Activated CD4-positive, CD25-positive, alpha-beta regulatory T cell treated with anti-CD3 and anti-CD28 coated beads, Interleukin-2, amount 50 U/mL, for 24 hours (primary cell): ENCODE measurements at regions not wholly inside any gene's neighbourhood (a gene's known extent, or its start where the extent isn't known, plus 50 kb on each side); places are given as distances from the start of the nearest gene placed in this dataset.

Source experiments
- ATAC-seq, 2 donors: fragments of 150-1000 bp; cut with Tn5 transposase; one replicate each; pipeline ENCODE4 v1.10.0; 2021; ENCODE audit warnings: mild to moderate bottlenecking in 1 of 2, moderate library complexity in 1 of 2

DNA sequence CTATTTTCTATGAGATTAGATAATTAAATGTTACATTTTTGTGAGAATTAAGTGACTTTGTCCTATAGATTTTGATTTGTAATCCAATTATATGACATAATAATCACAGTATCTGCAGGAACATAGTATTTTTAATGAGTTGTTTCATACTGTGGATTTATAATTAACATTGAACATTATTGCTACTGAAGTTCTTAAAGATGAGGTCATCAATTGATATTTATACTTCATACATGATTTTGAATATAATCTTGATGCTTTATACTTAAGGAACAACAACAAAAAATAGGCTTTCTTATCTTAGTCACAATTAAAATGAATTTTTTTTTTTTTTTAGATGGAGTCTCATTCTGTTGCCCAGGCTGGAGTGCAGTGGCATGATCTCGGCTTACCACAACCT, 846.6 kb downstream of the SI start:
- no peak for ATAC-seq

DNA sequence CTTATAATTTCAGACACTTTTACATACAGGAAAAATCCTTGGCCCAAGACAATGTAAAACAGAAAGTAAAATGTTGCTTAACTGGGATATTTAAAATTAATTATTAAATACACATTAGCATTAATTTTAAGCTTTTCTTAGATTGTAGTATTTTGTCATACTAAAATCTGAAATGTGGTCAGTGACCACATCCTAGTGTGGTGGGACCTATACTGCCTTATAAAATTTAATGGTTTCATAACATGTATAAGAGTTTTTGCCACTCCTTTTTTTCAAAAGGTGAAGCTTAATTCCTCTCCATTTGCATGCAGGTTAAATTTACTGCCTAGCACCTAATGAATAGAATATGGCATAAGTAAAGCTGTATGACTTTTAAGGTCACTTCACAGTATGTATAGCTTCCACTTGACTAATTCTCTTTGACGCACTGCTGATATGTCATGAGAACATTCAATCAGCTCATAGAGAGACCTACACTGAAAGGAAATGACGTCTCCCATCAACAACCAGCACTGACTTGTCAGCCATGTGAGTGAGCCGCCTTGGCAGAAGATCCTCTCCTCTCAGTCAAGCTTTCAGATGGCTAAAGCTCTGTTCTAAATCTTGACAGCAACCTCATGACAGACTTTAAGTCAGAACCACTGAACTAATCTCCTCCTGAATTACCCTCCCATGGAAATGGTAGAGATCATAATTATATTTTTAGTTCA, 847.8 kb downstream of the SI start:
- ATAC-seq, result no peak

GRCh38 chr3:164224126-164224525, 854.2 kb downstream of the SI start:
- no peak for ATAC-seq

DNA sequence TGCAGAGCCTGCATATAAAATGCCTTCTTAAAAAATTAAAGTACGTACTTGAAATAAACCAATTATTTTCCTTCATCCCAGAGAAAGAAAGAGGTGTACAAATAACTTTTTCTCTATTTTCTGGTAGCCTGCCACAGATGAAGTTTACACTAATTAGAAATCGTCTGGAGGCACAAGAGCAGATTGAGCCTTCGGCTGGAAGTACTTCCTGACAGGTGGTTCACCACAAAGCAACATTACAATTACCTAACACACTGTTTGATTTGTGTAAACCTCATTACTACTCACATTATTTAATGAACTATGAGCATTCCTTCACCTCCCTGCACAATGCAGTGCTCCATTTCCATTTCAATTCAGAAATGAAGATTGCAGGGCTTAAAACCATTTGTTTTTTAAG, 856.1 kb downstream of the SI start:
- ATAC-seq, result no peak

GRCh38 chr3:164221297-164221696, 857.0 kb downstream of the SI start:
- ATAC-seq, result no peak

- ATAC-seq, result no peak
Measured at GRCh38 chr3:164209363-164209762, 868.9 kb downstream of the SI start.

- ATAC-seq, result no peak
Measured at GRCh38 chr3:164208821-164209220, 869.5 kb downstream of the SI start.

DNA sequence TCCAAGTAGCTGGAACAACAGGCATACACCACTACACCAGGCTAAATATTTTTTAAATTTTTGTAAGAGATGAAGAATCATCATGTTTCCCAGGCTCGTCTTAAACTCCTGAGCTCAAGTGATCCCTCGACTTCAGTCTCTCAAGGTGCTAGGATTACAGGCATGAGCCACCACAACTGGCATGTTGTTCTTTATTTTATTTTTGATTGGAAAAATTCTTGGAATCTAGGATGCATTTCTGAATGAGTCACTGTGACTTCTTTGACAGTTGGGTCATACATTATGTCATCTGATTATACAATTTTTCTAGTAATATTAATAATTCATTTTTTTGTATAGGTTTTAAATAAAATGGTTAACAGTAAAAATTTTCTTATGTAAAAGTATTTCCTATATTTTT, 870.2 kb downstream of the SI start:
- ATAC-seq, result no peak

DNA sequence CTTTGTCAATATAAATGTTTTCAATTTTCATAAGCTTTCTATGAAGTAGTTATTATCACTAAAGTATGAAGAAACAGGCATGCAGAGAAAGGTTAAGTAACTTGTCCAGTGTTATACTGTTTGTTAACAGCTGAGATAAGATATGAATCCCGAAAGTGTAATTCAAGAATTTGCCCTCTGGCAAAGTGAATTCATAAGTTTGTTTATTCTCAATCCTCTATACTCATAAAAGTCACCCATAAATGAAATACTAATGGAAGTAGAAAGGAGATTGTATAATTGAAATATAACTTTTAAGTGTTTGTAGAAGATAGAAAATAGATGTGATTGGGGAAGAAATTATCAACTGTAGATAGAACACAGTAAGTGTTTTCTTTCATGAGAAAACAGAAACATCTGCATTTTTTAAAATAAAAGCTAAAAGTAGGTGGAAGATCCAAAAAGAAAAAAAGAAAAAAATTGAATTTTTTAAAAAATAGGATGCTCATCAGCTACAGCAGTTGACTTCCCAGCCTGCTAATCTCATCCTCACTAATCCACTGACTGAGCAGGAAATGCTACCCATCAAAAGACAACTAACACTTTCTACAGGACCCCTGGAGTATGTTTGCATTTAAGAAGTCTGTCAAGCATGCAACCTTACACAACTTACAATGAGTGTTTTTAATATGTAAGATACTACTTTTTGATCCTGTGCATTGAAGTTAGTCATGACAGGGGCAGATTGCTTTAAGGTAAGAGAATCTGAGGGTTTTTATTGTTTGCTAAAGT, 878.1 kb downstream of the SI start:
- ATAC-seq, result no peak

DNA sequence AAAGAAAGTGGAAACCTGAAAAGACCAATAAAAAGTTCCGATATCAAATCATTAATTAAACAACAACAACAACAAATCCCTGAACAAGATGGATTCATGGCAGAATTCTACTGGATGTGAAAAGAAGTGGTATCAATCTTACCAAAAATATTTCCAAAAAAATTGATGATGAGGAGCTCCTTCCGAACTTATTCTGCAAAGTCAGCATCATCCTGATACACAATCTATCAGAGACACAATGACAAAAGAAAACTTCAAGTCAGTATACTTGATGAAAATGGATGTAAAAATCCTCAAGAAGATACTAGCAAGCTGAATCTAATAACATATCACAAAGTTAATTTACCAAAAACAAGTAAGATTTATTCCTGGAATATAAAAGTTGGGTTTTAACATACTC, 881.8 kb downstream of the SI start:
- ATAC-seq, result no peak

GRCh38 chr3:164194842-164195241, 883.5 kb downstream of the SI start:
- no peak for ATAC-seq

- no peak for ATAC-seq
Measured at GRCh38 chr3:164192974-164193373, 885.3 kb downstream of the SI start.

DNA sequence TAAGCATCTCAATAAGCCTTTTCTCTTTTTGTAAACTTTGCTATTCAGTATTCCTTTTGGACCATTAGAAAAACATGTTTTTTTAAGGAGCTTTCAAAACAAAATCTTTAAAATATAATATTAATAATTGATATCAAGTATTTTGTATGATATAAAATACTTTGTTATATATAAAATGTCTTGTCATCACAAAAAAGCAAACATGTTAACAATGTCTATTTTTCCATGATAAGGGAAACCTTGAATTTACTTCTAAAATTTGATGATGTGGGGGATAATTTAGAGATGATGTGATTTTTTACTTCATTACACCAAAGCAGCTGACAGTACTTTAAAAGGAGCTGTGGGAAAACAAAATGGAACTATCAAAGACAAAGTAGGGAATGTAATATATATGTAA, 887.7 kb downstream of the SI start:
- no peak for ATAC-seq

DNA sequence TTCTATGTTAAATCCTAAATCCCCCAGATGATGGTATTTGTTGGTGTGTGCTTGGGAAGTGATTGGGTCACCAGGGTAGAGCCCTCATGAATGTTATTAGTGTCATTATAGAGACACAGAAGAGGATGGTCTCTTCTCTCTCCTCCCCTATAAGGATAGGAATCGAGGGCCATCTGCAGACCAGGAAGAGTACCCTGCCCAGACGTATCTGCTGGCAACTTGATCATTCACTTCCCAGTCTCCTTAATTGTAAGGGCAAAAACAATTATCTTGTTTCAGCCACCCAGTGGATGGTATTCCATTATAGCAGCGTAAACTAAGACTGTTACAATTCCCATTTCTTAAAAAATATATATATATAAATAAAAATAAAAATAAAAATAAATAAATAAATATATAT, 892.2 kb downstream of the SI start:
- ATAC-seq, result no peak

GRCh38 chr3:164179110-164179774, 899.1 kb downstream of the SI start:
- no peak for ATAC-seq

DNA sequence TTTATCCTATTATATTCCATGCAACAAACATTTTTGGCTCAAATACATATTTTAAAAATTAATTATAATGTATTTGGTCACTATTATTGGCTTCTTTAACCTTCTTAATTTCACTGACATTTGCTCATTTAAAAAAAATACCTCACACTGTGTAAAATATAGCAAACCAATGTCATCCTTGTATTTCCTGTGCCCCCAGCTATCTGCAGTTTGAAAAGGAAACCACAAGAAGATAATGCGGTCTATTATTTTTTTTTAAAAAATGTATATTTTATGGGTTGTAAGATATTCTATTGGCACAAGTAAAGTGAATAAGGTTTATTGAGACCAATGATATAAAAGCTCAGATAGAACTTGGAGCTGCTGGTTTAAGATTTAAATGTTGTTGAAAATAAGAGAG, 904.2 kb downstream of the SI start:
- no peak for ATAC-seq

- ATAC-seq, result no peak
Measured at GRCh38 chr3:164155400-164155799, 922.9 kb downstream of the SI start.

GRCh38 chr3:164144824-164145223, 933.5 kb downstream of the SI start:
- ATAC-seq, result no peak

DNA sequence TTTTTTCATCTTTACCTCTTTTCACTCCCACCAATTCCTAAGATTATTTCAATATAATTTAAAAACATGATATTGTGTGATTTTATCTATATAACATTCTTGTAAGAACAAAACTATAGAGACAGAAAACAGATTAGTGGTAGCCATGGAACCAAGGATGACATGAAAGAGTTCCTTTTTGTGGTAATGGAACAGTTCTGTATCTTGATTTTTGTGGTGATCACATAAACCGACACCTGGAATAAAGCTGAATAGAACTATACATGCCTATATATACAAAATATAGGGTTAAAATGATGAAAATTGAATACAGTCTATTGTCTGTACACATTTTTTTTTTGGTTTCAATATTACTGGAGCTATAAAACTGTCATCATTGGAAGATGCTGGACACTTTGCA, 945.4 kb downstream of the SI start:
- no peak for ATAC-seq

DNA sequence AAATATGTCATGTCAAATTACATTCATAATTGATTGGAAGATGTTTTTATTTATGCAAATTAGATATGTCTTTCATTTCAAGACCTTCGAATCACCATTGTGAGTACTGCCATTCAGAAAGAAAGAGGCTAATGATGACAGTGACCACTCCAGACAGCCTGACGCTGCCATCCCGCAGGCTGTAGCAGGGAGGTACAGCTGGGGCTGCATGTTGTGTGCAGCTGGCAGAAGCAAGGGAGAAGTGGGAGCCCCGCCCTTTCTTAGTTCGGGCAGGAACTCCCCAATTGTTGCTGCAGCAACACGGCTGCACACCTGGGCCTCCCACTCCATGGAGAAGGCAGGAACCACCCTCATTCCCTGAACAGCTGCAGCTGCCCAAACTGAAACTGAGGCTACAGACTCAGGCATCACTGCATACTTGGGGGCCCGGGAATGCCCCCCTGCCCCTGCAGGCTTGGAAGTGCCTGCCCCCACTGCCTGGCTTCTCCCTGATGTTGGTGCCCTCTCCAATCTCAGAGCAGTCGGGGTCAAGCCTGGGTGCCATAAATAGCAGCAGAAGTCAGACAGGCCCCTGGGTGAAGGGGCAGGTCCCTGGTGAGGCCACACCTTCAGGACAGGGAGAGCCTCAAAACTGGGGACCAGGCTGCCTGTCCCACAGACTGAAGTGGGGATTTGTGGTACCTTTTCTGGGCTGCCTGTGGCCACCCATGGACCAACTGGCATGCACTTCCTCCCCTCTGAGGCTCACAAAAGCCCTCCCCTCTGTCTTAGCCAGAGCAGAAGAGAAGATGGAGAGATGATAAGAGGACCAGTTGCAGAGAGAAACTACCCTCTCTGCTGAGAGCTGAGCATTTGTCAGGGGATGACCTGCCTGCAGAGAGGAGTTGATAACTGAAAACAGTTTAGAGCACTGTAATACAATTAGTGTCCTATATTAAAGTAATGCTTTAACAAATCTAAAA, 964.6 kb downstream of the SI start:
- ATAC-seq, result no peak

GRCh38 chr3:164096352-164096751, 981.9 kb downstream of the SI start:
- ATAC-seq, result no peak

GRCh38 chr3:164095949-164096348, 982.3 kb downstream of the SI start:
- ATAC-seq, result no peak

GRCh38 chr3:164095279-164095678, 983.0 kb downstream of the SI start:
- no peak for ATAC-seq
